ENCODE measurements at regions not wholly inside any gene's neighbourhood (a gene's known extent, or its start where the extent isn't known, plus 50 kb on each side); places are given as distances from the start of the nearest gene placed in this dataset.

- DNase-seq (ENCODE audit: low spot score in 2 of 2) (no peak), ATAC-seq (ENCODE audit: low read depth) (no peak)
- H3K4me1 Mint-ChIP-seq = no peaks in the 10 kb centered on the region
- no peak overlapping the region for H3K4me3 Mint-ChIP-seq
- no peak overlapping the region for H3K27ac Mint-ChIP-seq
- H3K9me3 Mint-ChIP-seq = no peaks in the 10 kb centered on the region
- H3K27me3 Mint-ChIP-seq = peaks cover 6% of the 10 kb centered on the region
- H3K36me3 Mint-ChIP-seq = no peaks in the 10 kb centered on the region
Observed at GRCh38 chr1:229782469-229782868, 156.4 kb downstream of the URB2 start.

GRCh38 chr1:229784834-229785233, 158.8 kb downstream of the URB2 start:
- Mint-ChIP-seq H3K4me3 (no peak overlapping the region), H3K9me3 (peaks cover 4% of the 10 kb centered on the region), H3K4me1 (no peaks in the 10 kb centered on the region), H3K27me3 (peaks cover 10% of the 10 kb centered on the region), H3K27ac (no peak overlapping the region), H3K36me3 (no peaks in the 10 kb centered on the region)
- ATAC-seq (ENCODE audit: low read depth) = no peak
- DNase-seq (ENCODE audit: low spot score in 2 of 2) = no peak

GRCh38 chr1:229786974-229787610, 161.0 kb downstream of the URB2 start:
- Mint-ChIP-seq H3K9me3 (peaks cover 7% of the 10 kb centered on the region), H3K4me3 (no peak overlapping the region), H3K4me1 (no peaks in the 10 kb centered on the region), H3K27me3 (peaks cover 10% of the 10 kb centered on the region), H3K36me3 (no peaks in the 10 kb centered on the region), H3K27ac (no peak overlapping the region)
- ATAC-seq (ENCODE audit: low read depth) (no peak), DNase-seq (ENCODE audit: low spot score in 2 of 2) (no peak)

- Mint-ChIP-seq H3K36me3 (no peaks in the 10 kb centered on the region), H3K4me1 (no peaks in the 10 kb centered on the region), H3K9me3 (peaks cover 7% of the 10 kb centered on the region), H3K27me3 (peaks cover 10% of the 10 kb centered on the region), H3K27ac (no peak overlapping the region), H3K4me3 (no peak overlapping the region)
- DNase-seq (ENCODE audit: low spot score in 2 of 2) (no peak), ATAC-seq (ENCODE audit: low read depth) (no peak)
Observed at GRCh38 chr1:229788004-229788403, 162.0 kb downstream of the URB2 start.

- no peak overlapping the region for H3K27ac Mint-ChIP-seq
- H3K9me3 Mint-ChIP-seq = peaks cover 7% of the 10 kb centered on the region
- no peaks in the 10 kb centered on the region for H3K36me3 Mint-ChIP-seq
- DNase-seq (ENCODE audit: low spot score in 2 of 2) (no peak), ATAC-seq (ENCODE audit: low read depth) (no peak)
- peaks cover 15% of the 10 kb centered on the region for H3K27me3 Mint-ChIP-seq
- H3K4me3 Mint-ChIP-seq = no peak overlapping the region
- no peaks in the 10 kb centered on the region for H3K4me1 Mint-ChIP-seq
Observed at GRCh38 chr1:229792012-229792975, 166.2 kb downstream of the URB2 start.

- no peak overlapping the region for H3K4me3 Mint-ChIP-seq
- H3K9me3 Mint-ChIP-seq = peaks cover 3% of the 10 kb centered on the region
- ATAC-seq (ENCODE audit: low read depth) (no peak), DNase-seq (ENCODE audit: low spot score in 2 of 2) (no peak)
- H3K27ac Mint-ChIP-seq = no peak overlapping the region
- H3K36me3 Mint-ChIP-seq = no peaks in the 10 kb centered on the region
- H3K27me3 Mint-ChIP-seq = peaks cover 8% of the 10 kb centered on the region
- no peaks in the 10 kb centered on the region for H3K4me1 Mint-ChIP-seq
Observed at GRCh38 chr1:229793488-229793887, 167.4 kb downstream of the URB2 start.

- ATAC-seq (ENCODE audit: low read depth) (no peak), DNase-seq (ENCODE audit: low spot score in 2 of 2) (no peak)
- H3K9me3 Mint-ChIP-seq = no peaks in the 10 kb centered on the region
- no peaks in the 10 kb centered on the region for H3K36me3 Mint-ChIP-seq
- no peak overlapping the region for H3K4me3 Mint-ChIP-seq
- H3K27me3 Mint-ChIP-seq = peaks cover 6% of the 10 kb centered on the region
- H3K4me1 Mint-ChIP-seq = no peaks in the 10 kb centered on the region
- H3K27ac Mint-ChIP-seq = no peak overlapping the region
Observed at GRCh38 chr1:229798558-229798957, 172.5 kb downstream of the URB2 start.

- DNase-seq (ENCODE audit: low spot score in 2 of 2) (no peak), ATAC-seq (ENCODE audit: low read depth) (no peak)
- Mint-ChIP-seq H3K4me3 (no peak overlapping the region), H3K27ac (no peak overlapping the region), H3K9me3 (peaks cover 3% of the 10 kb centered on the region), H3K36me3 (no peaks in the 10 kb centered on the region), H3K27me3 (no peaks in the 10 kb centered on the region), H3K4me1 (no peaks in the 10 kb centered on the region)
Observed at GRCh38 chr1:229803626-229804217, 177.7 kb downstream of the URB2 start.

- DNase-seq (ENCODE audit: low spot score in 2 of 2) = no peak
- H3K4me1 Mint-ChIP-seq = no peaks in the 10 kb centered on the region
- H3K4me3 Mint-ChIP-seq = no peak overlapping the region
- H3K27ac Mint-ChIP-seq = no peak overlapping the region
- H3K36me3 Mint-ChIP-seq = no peaks in the 10 kb centered on the region
- no peak for ATAC-seq (ENCODE audit: low read depth)
- peaks cover 13% of the 10 kb centered on the region for H3K9me3 Mint-ChIP-seq
- H3K27me3 Mint-ChIP-seq = peaks cover 10% of the 10 kb centered on the region
Observed at GRCh38 chr1:229808272-229808671, 182.2 kb downstream of the URB2 start.

GRCh38 chr1:229810140-229810539, 184.1 kb downstream of the URB2 start:
- DNase-seq (ENCODE audit: low spot score in 2 of 2) (no peak), ATAC-seq (ENCODE audit: low read depth) (no peak)
- Mint-ChIP-seq H3K27me3 (peaks cover 10% of the 10 kb centered on the region), H3K4me3 (no peak overlapping the region), H3K4me1 (no peaks in the 10 kb centered on the region), H3K36me3 (no peaks in the 10 kb centered on the region), H3K27ac (no peak overlapping the region), H3K9me3 (peaks cover 10% of the 10 kb centered on the region)

GRCh38 chr1:229810961-229811360, 184.9 kb downstream of the URB2 start:
- Mint-ChIP-seq H3K27me3 (peaks cover 10% of the 10 kb centered on the region), H3K4me3 (no peak overlapping the region)
- ATAC-seq (ENCODE audit: low read depth) = no peak

GRCh38 chr1:229812148-229812547, 186.1 kb downstream of the URB2 start:
- no peaks in the 10 kb centered on the region for H3K4me1 Mint-ChIP-seq
- ATAC-seq (ENCODE audit: low read depth) = no peak
- peaks cover 10% of the 10 kb centered on the region for H3K9me3 Mint-ChIP-seq
- H3K4me3 Mint-ChIP-seq = no peak overlapping the region
- no peaks in the 10 kb centered on the region for H3K36me3 Mint-ChIP-seq
- H3K27ac Mint-ChIP-seq = no peak overlapping the region
- H3K27me3 Mint-ChIP-seq = peaks cover 15% of the 10 kb centered on the region
- DNase-seq (ENCODE audit: low spot score in 2 of 2) = no peak

More at GRCh38 chr1:229810961-229811360, 184.9 kb downstream of the URB2 start:
- Mint-ChIP-seq H3K9me3 (peaks cover 10% of the 10 kb centered on the region), H3K27ac (no peak overlapping the region), H3K36me3 (no peaks in the 10 kb centered on the region), H3K4me1 (no peaks in the 10 kb centered on the region)
- DNase-seq (ENCODE audit: low spot score in 2 of 2) = no peak

GRCh38 chr1:229812693-229813092, 186.6 kb downstream of the URB2 start:
- no peak overlapping the region for H3K27ac Mint-ChIP-seq

GRCh38 chr1:229815076-229815475, 189.0 kb downstream of the URB2 start:
- ATAC-seq (ENCODE audit: low read depth) (no peak), DNase-seq (ENCODE audit: low spot score in 2 of 2) (no peak)
- H3K27me3 Mint-ChIP-seq = peaks cover 15% of the 10 kb centered on the region
- H3K9me3 Mint-ChIP-seq = peaks cover 8% of the 10 kb centered on the region
- H3K4me3 Mint-ChIP-seq = no peak overlapping the region
- peaks cover 2% of the 10 kb centered on the region for H3K36me3 Mint-ChIP-seq
- H3K4me1 Mint-ChIP-seq = no peaks in the 10 kb centered on the region
- H3K27ac Mint-ChIP-seq = no peak overlapping the region

More at GRCh38 chr1:229812693-229813092, 186.6 kb downstream of the URB2 start:
- Mint-ChIP-seq H3K4me1 (no peaks in the 10 kb centered on the region), H3K27me3 (peaks cover 15% of the 10 kb centered on the region), H3K36me3 (no peaks in the 10 kb centered on the region), H3K4me3 (no peak overlapping the region), H3K9me3 (peaks cover 10% of the 10 kb centered on the region)
- no peak for DNase-seq (ENCODE audit: low spot score in 2 of 2)
- no peak for ATAC-seq (ENCODE audit: low read depth)
